ENCODE measurements at regions not wholly inside any gene's neighbourhood (a gene's known extent, or its start where the extent isn't known, plus 50 kb on each side); places are given as distances from the start of the nearest gene placed in this dataset.
"Not testable (repeated sequence)": the region's sequence is repeated elsewhere in the genome, so short reads cannot be mapped to it uniquely, and the experiment has no call there.

- no peak for FAIRE-seq
Observed at GRCh38 chr4:84276752-84277151, 222.3 kb downstream of the NKX6-1 start.

GRCh38 chr4:84269536-84270044 is 229.5 kb downstream of the NKX6-1 start:
- FAIRE-seq, result no peak

GRCh38 chr4:84264652-84265051 is 234.4 kb downstream of the NKX6-1 start:
- FAIRE-seq, result no peak

GRCh38 chr4:84263415-84263814 is 235.7 kb downstream of the NKX6-1 start:
- no peak for FAIRE-seq

DNA sequence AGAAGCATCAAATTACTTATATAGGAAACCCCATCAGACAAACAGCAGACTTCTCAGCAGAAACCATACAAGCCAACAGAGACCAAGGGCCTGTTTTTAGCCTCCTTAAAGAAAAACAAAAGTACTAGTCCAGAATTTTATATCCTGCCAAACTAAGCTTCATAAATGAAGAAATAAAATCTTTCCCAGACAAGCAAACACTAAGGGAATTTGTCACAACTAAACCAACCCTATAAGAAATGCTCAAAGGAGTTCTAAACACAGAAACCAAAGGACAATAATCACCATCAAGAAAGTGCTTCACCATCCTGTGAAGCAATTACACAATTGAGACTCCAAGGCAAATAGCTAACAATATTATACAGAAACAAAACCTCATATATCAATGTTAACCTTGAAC is 238.6 kb downstream of the NKX6-1 start:
- FAIRE-seq, result no peak

GRCh38 chr4:84258905-84259830 is 239.9 kb downstream of the NKX6-1 start:
- FAIRE-seq, result no peak

- FAIRE-seq, result no peak
Observed at GRCh38 chr4:84254537-84254936, 244.6 kb downstream of the NKX6-1 start.

DNA sequence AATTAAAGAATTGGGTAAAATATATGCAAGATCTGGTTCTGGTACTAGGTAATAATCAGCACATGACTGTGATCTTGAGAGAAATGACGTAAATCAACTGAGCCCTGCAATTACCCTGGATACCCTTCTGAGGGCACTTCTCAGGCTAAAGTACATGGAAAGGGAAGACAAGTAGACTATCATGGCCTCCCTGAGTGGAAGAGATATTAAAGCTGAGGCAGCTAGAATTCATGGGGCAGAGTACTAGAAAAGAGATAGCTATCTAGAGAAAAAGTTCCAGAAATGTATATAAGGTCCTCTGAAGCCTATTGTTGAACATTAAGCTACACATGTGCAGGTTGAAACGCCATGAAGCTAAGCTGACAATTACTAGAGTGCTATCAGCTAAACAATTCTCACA is 249.6 kb downstream of the NKX6-1 start:
- FAIRE-seq, result no peak

DNA sequence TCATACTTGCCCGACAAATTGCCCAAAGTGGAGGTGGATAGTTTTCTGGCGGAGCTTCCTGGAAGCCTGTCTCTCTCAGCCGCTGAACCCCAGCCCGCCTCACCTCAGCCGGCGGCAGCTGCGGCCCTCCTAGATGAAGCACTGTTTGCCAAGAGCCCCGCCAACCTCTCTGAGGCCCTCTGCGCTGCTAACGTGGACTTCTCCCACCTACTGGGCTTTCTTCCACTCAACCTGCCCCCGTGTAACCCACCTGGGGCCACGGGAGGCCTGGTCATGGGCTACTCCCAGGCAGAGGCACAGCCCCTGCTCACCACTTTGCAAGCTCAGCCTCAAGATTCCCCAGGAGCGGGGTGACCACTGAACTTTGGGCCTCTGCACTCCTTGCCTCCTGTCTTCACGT is 254.1 kb downstream of the NKX6-1 start:
- FAIRE-seq, result not testable (repeated sequence)

- not testable (repeated sequence) for FAIRE-seq
Observed at GRCh38 chr4:84244346-84244801, 254.7 kb downstream of the NKX6-1 start.

DNA sequence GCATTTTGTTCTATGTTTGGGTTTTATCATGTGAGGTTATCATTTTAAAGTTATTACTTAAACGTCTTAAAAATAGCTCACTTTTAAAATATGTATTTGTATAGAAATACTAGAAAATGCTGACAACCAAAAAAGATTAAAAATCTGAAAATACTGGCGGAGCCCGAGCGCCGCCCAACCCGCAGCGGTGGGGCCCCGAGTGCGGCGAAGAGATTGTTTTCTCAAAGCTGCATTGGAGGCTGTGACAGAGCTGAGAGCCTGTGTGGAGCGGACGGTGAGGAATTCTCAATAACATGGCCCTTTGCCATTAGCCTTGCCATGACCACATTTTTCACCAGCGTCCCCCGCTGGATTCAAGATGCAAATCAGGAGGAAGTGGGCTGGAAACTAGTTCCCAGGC is 255.4 kb downstream of the NKX6-1 start:
- no peak for FAIRE-seq

DNA sequence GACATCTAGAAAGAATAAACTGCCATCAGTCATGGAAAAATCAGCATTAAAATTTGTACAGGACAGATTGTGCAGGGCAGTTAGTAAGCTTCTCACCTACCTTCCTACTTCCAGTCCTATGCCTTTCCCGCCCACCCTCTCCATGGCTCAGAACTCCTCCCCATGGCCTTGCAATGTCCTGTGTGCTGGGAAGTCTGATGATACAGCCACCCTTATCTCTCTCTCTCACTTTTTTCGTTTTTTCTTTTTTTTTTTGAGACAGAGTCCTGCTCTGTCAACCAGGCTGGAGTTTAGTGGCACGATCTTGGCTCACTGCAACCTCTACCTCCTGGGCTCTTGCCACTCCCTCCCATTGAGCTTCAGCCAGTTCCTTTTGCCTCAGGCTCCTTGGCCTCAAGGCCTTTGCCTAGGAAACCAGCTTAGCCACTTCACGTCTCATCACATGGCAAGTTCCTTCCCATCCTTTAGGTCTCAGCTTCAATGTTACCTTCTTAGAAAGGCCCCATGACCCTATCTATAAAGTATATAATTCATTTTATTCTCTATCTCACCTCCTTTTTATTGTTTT is 259.7 kb downstream of the NKX6-1 start:
- FAIRE-seq, result no peak

DNA sequence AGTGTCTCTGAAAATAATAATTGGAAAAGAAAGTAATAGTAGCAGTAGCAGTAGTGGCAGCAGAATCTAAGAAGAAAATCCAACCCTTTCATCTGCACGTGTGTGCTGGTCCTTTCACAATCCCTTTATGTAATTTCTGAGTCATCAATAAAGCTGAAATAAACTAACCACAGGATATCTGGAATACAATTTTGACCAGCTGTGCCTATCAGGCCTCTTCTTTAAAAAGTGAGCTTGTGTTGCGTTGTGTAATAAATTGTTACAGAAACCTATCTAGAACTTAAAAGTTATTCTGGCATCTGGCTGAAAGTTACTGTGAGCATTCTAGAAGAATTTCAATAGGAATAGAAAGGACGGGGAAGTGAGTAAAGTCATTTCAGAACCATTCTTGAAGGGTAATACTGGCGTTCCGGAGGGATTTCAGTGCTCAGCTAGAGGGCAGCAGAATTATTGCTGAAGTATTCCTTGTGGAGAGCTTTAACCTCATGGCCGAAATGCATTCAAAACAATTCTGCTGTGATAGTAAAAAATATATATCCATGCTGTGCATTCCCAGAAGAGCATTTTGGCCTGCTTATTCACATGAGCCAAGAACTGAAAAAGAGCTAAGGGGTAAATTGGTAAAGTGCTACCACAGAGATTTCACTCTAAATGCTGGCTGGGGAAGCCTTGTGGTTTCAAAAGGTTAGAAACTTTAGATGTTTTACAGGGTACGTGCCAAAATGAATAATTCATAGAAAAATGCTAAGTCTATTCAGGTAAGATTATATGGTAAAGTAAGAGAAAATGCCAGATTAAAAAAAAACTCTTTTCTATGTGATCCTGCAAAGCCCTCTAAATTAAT is 260.6 kb downstream of the NKX6-1 start:
- no peak for FAIRE-seq

DNA sequence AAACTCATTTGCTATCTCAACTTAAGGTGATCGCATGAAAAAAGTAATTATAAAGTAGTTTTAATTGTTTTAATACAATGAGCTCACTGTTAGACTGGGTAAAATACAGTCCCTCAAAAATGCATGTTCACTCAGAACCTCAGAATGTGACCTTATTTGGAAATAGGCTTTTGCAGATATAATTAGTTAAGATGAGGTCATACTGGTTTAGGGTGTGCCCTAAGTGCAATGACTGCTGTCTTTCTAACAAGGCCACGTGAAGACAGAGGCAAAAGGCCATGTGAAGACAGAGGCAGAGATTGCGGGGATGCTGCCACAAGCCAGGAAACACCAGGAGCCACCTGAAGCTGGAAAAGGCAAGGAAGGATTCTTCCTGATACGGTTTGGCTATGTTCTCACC is 262.1 kb downstream of the NKX6-1 start:
- FAIRE-seq, result no peak

GRCh38 chr4:84235126-84235944 is 263.8 kb downstream of the NKX6-1 start:
- no peak for FAIRE-seq

DNA sequence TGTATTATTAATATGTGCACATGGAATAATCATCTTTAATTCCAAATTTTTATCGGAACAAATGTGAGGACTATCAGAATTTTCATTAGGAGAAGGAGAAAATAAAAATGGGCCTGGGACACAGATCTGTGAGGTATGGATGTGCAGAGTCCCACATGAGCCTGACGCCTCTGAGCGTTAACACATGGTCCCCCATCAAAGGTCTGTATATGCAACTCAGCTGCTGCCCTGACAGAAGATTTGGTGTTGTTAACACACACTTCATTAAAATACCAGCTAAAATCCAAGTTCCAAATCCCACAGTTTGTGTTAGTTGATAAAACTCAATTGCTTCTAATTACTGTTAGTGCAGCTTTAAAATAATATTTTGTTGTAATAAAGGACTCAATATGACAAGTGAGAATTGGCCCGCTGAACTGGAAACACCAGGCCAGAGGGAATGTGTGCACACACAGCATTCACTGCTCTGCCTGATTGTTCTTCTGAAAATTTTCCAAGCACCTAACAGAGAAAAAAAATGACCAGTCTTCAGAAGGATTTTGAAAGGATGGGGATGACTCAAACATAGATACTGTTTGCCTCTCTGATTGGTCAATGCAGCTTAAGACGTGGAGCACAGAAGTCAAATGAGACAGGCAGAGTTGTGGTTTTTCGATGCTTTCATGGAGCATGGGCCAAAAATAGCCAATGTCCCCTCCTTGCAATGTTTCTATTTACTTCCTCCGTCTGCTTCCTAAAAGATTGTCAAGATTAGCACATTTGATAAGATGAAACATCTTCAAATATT is 266.6 kb downstream of the NKX6-1 start:
- no peak for FAIRE-seq

DNA sequence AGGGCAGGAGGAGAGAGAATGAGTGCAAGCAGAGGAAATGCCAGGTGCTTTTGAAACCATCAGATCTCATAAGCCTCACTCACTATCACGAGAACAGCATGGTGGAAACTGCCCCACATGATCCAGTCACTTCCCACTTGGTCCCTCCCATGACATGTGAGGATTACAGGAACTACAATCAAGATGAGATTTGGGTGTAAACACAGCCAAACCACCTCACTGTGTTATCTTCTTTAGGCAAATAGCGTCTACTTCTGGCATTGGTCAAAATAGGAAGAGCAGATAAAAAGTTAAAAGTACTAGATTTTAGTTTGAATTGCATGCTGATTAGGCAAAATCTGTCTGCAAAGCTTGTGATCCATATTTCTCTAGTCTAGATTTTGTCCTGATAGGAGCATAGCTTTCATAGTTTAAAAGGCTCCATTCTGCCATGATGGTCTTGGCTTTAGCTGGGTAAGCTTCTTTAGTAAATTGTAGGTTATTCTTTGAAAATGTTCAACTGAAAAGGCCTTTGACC is 267.5 kb downstream of the NKX6-1 start:
- no peak for FAIRE-seq

- FAIRE-seq, result no peak
Observed at GRCh38 chr4:84224522-84224921, 274.6 kb downstream of the NKX6-1 start.

DNA sequence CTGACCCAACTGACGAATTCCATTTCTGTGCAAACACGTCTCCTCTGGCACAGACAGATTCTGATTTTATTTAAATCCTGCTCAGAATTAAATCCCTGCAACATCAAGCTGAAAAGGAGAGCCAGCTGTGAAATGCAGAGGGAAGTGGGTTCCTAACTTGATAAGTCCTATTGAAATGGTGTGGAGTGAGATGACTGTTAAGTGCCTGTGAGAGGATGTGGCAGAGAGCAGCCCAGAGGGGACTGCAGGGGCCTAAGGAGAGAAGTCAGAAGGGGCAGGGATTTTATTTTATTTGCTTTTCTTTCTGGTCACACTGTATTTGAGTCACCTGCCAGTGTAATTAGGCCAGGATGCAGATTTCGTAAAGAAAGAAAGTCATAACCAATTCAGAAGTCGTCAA is 277.4 kb downstream of the NKX6-1 start:
- no peak for FAIRE-seq

DNA sequence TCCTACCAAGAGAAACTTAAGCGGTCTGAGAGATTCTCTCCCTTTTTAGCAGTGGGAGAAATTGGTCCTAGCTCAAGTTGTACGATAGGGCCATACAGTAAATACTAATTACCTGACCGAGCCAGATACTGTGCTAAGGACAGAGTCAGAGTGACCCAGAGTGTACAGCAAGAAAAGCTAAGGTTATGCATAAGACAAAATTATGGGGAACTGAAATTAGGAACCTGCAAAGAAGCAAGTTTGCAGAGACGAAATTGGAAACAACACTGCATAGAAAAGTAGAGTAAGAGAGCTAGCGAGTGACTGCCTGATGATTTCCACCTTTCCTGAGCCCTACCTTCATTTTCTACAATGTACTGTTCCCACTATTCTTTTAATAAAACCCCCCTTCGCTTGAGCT is 278.1 kb downstream of the NKX6-1 start:
- no peak for FAIRE-seq

GRCh38 chr4:84219656-84220055 is 279.4 kb downstream of the NKX6-1 start:
- no peak for FAIRE-seq
